ENCODE measurements at regions not wholly inside any gene's neighbourhood (a gene's known extent, or its start where the extent isn't known, plus 50 kb on each side); places are given as distances from the start of the nearest gene placed in this dataset.
"Not testable (repeated sequence)": the region's sequence is repeated elsewhere in the genome, so short reads cannot be mapped to it uniquely, and the experiment has no call there.

GRCh38 chrY:14356154-14356553 lies 168.2 kb upstream of the NLGN4Y start:
- DNase-seq, result no peak

- DNase-seq, result no peak
These were observed 163.4 kb upstream of the NLGN4Y start for GRCh38 chrY:14360748-14361500.

GRCh38 chrY:14373608-14374007 lies 150.7 kb upstream of the NLGN4Y start:
- no peak for DNase-seq

GRCh38 chrY:14378217-14378616 lies 146.1 kb upstream of the NLGN4Y start:
- no peak for DNase-seq

GRCh38 chrY:14410549-14411030 lies 113.7 kb upstream of the NLGN4Y start:
- not testable (repeated sequence) for DNase-seq

GRCh38 chrY:14411334-14411733 lies 113.0 kb upstream of the NLGN4Y start:
- DNase-seq, result no peak

GRCh38 chrY:14436546-14436945 lies 87.8 kb upstream of the NLGN4Y start:
- no peak for DNase-seq

GRCh38 chrY:14437626-14438025 lies 86.7 kb upstream of the NLGN4Y start:
- no peak for DNase-seq

GRCh38 chrY:14438395-14438794 lies 85.9 kb upstream of the NLGN4Y start:
- no peak for DNase-seq

GRCh38 chrY:14444550-14444949 lies 79.8 kb upstream of the NLGN4Y start:
- no peak for DNase-seq

GRCh38 chrY:14468151-14468683 lies 56.1 kb upstream of the NLGN4Y start:
- no peak for DNase-seq

GRCh38 chrY:14472421-14472820 lies 51.9 kb upstream of the NLGN4Y start:
- no peak for DNase-seq

- no peak for DNase-seq
These were observed 51.0 kb upstream of the NLGN4Y start for GRCh38 chrY:14473320-14473719.

Data from kidney glomerular epithelial cell (primary cell).